Mucosa of descending colon (tissue), 3 donors: ENCODE measurements at regions not wholly inside any gene's neighbourhood (a gene's known extent, or its start where the extent isn't known, plus 50 kb on each side); places are given as distances from the start of the nearest gene placed in this dataset.

Source experiments
- ATAC-seq: fragments of 200-7000 bp; cut with Tn5 transposase; one replicate; pipeline ENCODE4 v1.9.1; 2020; ENCODE audit warnings: mild to moderate bottlenecking, moderate library complexity
- DNase-seq, 3 donors: peaks; one replicate each; pipeline ENCODE4 v3.0.0-alpha.2; 2020
- H3K36me3 ChIP-seq: fragments of 200-600 bp; one replicate; pipeline ENCODE4 v1.8.0; 2021; ENCODE audit warnings: low read depth, mild to moderate bottlenecking
- H3K4me1 ChIP-seq: fragments of 200-600 bp; one replicate; pipeline ENCODE4 v1.8.0; 2021; ENCODE audit warnings: low read depth, mild to moderate bottlenecking
- H3K4me3 ChIP-seq: fragments of 200-600 bp; one replicate; pipeline ENCODE4 v1.8.0; 2021; ENCODE audit warnings: mild to moderate bottlenecking
- H3K9me3 ChIP-seq: fragments of 200-600 bp; one replicate; pipeline ENCODE4 v1.8.0; 2021; ENCODE audit warnings: mild to moderate bottlenecking
- intact Hi-C, 2 donors: fragments of 100-400 bp; cut with DNase I in 1 of 2; cut with micrococcal nuclease in 1 of 2; formaldehyde crosslinking; loops; one replicate each; pipeline versions ENCODE4 v1.11.0 to v1.11.1; 2022; cut with DNase I, micrococcal nuclease
- TF ChIP-seq, protein P1 (sequence below): fragments of 200-600 bp; IDR thresholded peaks from one replicate; pipeline ENCODE4 v1.8.0; 2022; ENCODE audit warnings: antibody characterized with exemption, mild to moderate bottlenecking
- donor health status: DM: no; HTN: no; CAD: no; lungs with moderate emphysema.
- donor health status: DM: no; HTN: no; CAD: no.
- donor health status: DM: no; HTN: yes; CAD: no.

DNA sequence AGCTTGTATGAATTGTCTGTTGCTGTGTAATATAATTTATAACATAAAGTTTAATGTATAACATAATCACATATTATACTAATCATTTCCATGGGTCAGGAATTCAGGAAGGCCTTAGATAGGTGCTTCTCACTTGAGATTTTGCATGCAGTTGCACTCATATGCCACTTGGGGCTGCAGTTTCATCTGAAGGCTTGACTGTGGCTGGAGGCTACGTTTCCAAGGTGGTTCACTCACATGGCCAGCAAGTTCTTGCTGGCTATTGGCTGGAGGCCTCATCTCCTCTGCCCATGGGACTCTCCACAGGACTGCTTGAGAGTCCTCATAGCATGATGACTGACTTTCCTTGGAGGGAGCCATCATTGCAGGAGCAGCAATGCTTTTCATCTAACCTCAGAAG lies 53.4 kb upstream of the STX18 start:
- H3K9me3 ChIP-seq, result peaks cover 2% of the 10 kb centered on the region
- intact Hi-C loops, result no loop called here
- TF ChIP-seq, protein P1, sequence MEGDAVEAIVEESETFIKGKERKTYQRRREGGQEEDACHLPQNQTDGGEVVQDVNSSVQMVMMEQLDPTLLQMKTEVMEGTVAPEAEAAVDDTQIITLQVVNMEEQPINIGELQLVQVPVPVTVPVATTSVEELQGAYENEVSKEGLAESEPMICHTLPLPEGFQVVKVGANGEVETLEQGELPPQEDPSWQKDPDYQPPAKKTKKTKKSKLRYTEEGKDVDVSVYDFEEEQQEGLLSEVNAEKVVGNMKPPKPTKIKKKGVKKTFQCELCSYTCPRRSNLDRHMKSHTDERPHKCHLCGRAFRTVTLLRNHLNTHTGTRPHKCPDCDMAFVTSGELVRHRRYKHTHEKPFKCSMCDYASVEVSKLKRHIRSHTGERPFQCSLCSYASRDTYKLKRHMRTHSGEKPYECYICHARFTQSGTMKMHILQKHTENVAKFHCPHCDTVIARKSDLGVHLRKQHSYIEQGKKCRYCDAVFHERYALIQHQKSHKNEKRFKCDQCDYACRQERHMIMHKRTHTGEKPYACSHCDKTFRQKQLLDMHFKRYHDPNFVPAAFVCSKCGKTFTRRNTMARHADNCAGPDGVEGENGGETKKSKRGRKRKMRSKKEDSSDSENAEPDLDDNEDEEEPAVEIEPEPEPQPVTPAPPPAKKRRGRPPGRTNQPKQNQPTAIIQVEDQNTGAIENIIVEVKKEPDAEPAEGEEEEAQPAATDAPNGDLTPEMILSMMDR, result no peak
- no peak overlapping the region for H3K4me3 ChIP-seq
- no peaks in the 10 kb centered on the region for H3K4me1 ChIP-seq
- DNase-seq, result no peak
- ATAC-seq, result no peak
- H3K36me3 ChIP-seq, result no peaks in the 10 kb centered on the region

GRCh38 chr4:4594285-4594920 lies 52.6 kb upstream of the STX18 start:
- intact Hi-C loops, result no loop called here
- no peak for ATAC-seq

GRCh38 chr4:4593596-4594284 lies 51.9 kb upstream of the STX18 start:
- H3K9me3 ChIP-seq, result peaks cover 2% of the 10 kb centered on the region
- no peaks in the 10 kb centered on the region for H3K36me3 ChIP-seq
- no peaks in the 10 kb centered on the region for H3K4me1 ChIP-seq
- no peak for DNase-seq
- ATAC-seq, result no peak
- TF ChIP-seq, protein P1, result no peak
- H3K4me3 ChIP-seq, result no peak overlapping the region
- intact Hi-C loops, result no loop called here

More at GRCh38 chr4:4594285-4594920, 52.6 kb upstream of the STX18 start:
- peaks cover 2% of the 10 kb centered on the region for H3K9me3 ChIP-seq
- no peaks in the 10 kb centered on the region for H3K4me1 ChIP-seq
- no peak overlapping the region for H3K4me3 ChIP-seq
- DNase-seq, result no peak
- TF ChIP-seq, protein P1, result no peak
- no peaks in the 10 kb centered on the region for H3K36me3 ChIP-seq

GRCh38 chr4:4592414-4592813 lies 50.6 kb upstream of the STX18 start:
- H3K9me3 ChIP-seq, result peaks cover 2% of the 10 kb centered on the region
- H3K4me3 ChIP-seq, result no peak overlapping the region
- ATAC-seq (no peak), DNase-seq (no peak)
- no peaks in the 10 kb centered on the region for H3K4me1 ChIP-seq
- H3K36me3 ChIP-seq, result no peaks in the 10 kb centered on the region
- intact Hi-C loops, result no loop called here
- TF ChIP-seq, protein P1, result no peak
